Endodermal cell (in vitro differentiated cells): ENCODE measurements at regions not wholly inside any gene's neighbourhood (a gene's known extent, or its start where the extent isn't known, plus 50 kb on each side); places are given as distances from the start of the nearest gene placed in this dataset.

ENCODE experiments used
- DNase-seq: peaks from one replicate; pipeline ENCODE4 v3.0.0-alpha.2; 2017
- H3K27ac ChIP-seq: 2 replicates; pipeline ENCODE4 v1.5.1; 2013; ENCODE audit warnings: mild to moderate bottlenecking, low read depth, low read length, moderate library complexity
- H3K27me3 ChIP-seq: 2 replicates; pipeline ENCODE4 v1.6.1; 2013; ENCODE audit warnings: mild to moderate bottlenecking, low read length, moderate library complexity; ENCODE audit not compliant: insufficient read depth, control insufficient read depth, poor library complexity, severe bottlenecking
- H3K36me3 ChIP-seq: 2 replicates; pipeline ENCODE4 v1.7.0; 2013; ENCODE audit warnings: mild to moderate bottlenecking, low read length, moderate library complexity; ENCODE audit not compliant: control insufficient read depth, insufficient read depth
- H3K4me1 ChIP-seq: one replicate; pipeline ENCODE4 v1.7.0; 2013; ENCODE audit warnings: low read length; ENCODE audit not compliant: control insufficient read depth, insufficient read depth
- H3K4me3 ChIP-seq: 2 replicates; pipeline ENCODE4 v1.5.1; 2013; ENCODE audit warnings: mild to moderate bottlenecking, low read length, moderate library complexity
- H3K9ac ChIP-seq: 2 replicates; pipeline ENCODE4 v1.6.1; 2013; ENCODE audit warnings: mild to moderate bottlenecking, low read length, moderate library complexity; ENCODE audit not compliant: poor library complexity, severe bottlenecking; ENCODE audit errors: extremely low read depth
- H3K9me3 ChIP-seq: 2 replicates; pipeline ENCODE4 v1.6.1; 2013; ENCODE audit warnings: mild to moderate bottlenecking, low read length, moderate library complexity; ENCODE audit not compliant: control insufficient read depth
- H3K27ac Mint-ChIP-seq: 2 replicates; pipeline ENCODE4 v1.8.0; 2020; ENCODE audit warnings: mixed read lengths
- H3K27me3 Mint-ChIP-seq: 2 replicates; pipeline ENCODE4 v1.8.0; 2021; ENCODE audit warnings: mild to moderate bottlenecking, mixed read lengths; ENCODE audit not compliant: insufficient read depth
- H3K36me3 Mint-ChIP-seq: 2 replicates; pipeline ENCODE4 v1.8.0; 2020; ENCODE audit warnings: low read depth, mixed read lengths
- H3K4me1 Mint-ChIP-seq: 2 replicates; pipeline ENCODE4 v1.8.0; 2020; ENCODE audit warnings: mixed read lengths
- H3K4me3 Mint-ChIP-seq: 2 replicates; pipeline ENCODE4 v1.8.0; 2020; ENCODE audit warnings: mild to moderate bottlenecking, moderate library complexity, mixed read lengths
- H3K9me3 Mint-ChIP-seq: 2 replicates; pipeline ENCODE4 v1.8.0; 2020; ENCODE audit warnings: mild to moderate bottlenecking, mixed read lengths
- CTCF ChIP-seq: fragments of 200-600 bp; sonication (generic); conservative IDR thresholded peaks from 2 replicates; pipeline ENCODE4 v1.5.0; 2021; ENCODE audit warnings: antibody characterized with exemption, mild to moderate bottlenecking
- WGBS, 2 experiments: methylation state at CpG; one replicate each; pipeline versions ENCODE4 v1.1.5 to v1.1.7; 2013; ENCODE audit warnings: missing lambda C conversion rate in 2 of 2, mixed read lengths in 1 of 2; ENCODE audit not compliant: insufficient coverage in 1 of 2, insufficient read length in 1 of 2; 5-methylcytosine and 5-hydroxymethylcytosine counted together

GRCh38 chr6:66931787-66932186 lies 1224.8 kb upstream of the EYS start:
- H3K4me3 ChIP-seq, result no peak overlapping the region
- H3K27ac Mint-ChIP-seq, result no peak overlapping the region
- peaks cover 34% of the 10 kb centered on the region for H3K9me3 Mint-ChIP-seq
- TF ChIP-seq CTCF, result no peak
- no peaks in the 10 kb centered on the region for H3K36me3 ChIP-seq
- H3K4me3 Mint-ChIP-seq, result no peak overlapping the region
- H3K27me3 Mint-ChIP-seq, result peaks cover 1% of the 10 kb centered on the region
- no peaks in the 10 kb centered on the region for H3K36me3 Mint-ChIP-seq
- H3K9ac ChIP-seq, result no peak overlapping the region
- H3K27me3 ChIP-seq, result no peaks in the 10 kb centered on the region
- H3K4me1 Mint-ChIP-seq, result no peaks in the 10 kb centered on the region
- H3K4me1 ChIP-seq, result no peaks in the 10 kb centered on the region
- no peak for DNase-seq
- peaks cover 25% of the 10 kb centered on the region for H3K9me3 ChIP-seq
- 88 to 93% methylated on average over 1 to 2 of the region's 2 CpGs for WGBS, 2 experiments
- H3K27ac ChIP-seq, result no peak overlapping the region

- no peak overlapping the region for H3K4me3 ChIP-seq
- Mint-ChIP-seq H3K4me1 (no peaks in the 10 kb centered on the region), H3K36me3 (no peaks in the 10 kb centered on the region), H3K4me3 (no peak overlapping the region), H3K9me3 (peaks cover 37% of the 10 kb centered on the region), H3K27ac (no peak overlapping the region), H3K27me3 (no peaks in the 10 kb centered on the region)
- no peaks in the 10 kb centered on the region for H3K27me3 ChIP-seq
- no peak overlapping the region for H3K9ac ChIP-seq
- no peaks in the 10 kb centered on the region for H3K4me1 ChIP-seq
- TF ChIP-seq CTCF, result no peak
- no peaks in the 10 kb centered on the region for H3K36me3 ChIP-seq
- no peak for DNase-seq
- peaks cover 36% of the 10 kb centered on the region for H3K9me3 ChIP-seq
- no peak overlapping the region for H3K27ac ChIP-seq
- 100% methylated on average over 1 of the region's 2 CpGs; no CpG with 5 or more reads in 1 of the 2 experiments for WGBS, 2 experiments
These were observed 1223.7 kb upstream of the EYS start for GRCh38 chr6:66930559-66931290.

- H3K36me3 Mint-ChIP-seq, result no peaks in the 10 kb centered on the region
- H3K27ac Mint-ChIP-seq, result no peak overlapping the region
- H3K4me1 ChIP-seq, result no peaks in the 10 kb centered on the region
- no peaks in the 10 kb centered on the region for H3K27me3 ChIP-seq
- H3K36me3 ChIP-seq, result no peaks in the 10 kb centered on the region
- peak; percentile 57 for TF ChIP-seq CTCF
- no peak overlapping the region for H3K9ac ChIP-seq
- DNase-seq, result no peak
- no peak overlapping the region for H3K4me3 Mint-ChIP-seq
- H3K9me3 ChIP-seq, result peaks cover 72% of the 10 kb centered on the region
- peaks cover 11% of the 10 kb centered on the region for H3K27me3 Mint-ChIP-seq
- peaks cover 2% of the 10 kb centered on the region for H3K4me1 Mint-ChIP-seq
- 87 to 96% methylated on average over 5 of the region's 5 CpGs for WGBS, 2 experiments
- H3K9me3 Mint-ChIP-seq, result peaks cover 71% of the 10 kb centered on the region
- no peak overlapping the region for H3K27ac ChIP-seq
- H3K4me3 ChIP-seq, result no peak overlapping the region
These were observed 1219.0 kb upstream of the EYS start for GRCh38 chr6:66926060-66926459.
